SHP77 (cell line): ENCODE measurements at regions not wholly inside any gene's neighbourhood (a gene's known extent, or its start where the extent isn't known, plus 50 kb on each side); places are given as distances from the start of the nearest gene placed in this dataset.

Experiments
- DNase-seq, 2 experiments: peaks; one replicate each; lab custom pipeline; 2025; lab: John Stamatoyannopoulos, UW

DNA sequence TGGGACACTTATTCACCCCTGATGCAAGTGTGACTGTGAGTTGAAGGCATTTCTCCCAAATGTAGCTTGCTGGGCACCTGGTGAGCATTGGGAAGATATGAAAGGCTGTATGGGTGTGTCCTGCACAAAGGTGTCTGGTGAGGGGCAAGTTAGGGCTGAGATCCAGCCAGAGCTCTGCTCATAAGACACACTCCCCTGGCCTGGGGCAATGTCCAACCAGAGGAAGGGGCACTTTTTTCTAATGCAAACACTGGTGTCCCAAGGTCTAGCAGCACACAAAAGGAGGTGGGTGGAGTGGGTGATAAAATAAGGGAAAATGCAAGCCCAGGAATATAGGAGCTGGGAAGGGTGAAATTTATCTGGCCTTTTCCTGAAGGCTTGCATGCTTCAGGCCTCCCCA is 57.0 kb upstream of the TRABD2B start:
- no peak for DNase-seq

DNA sequence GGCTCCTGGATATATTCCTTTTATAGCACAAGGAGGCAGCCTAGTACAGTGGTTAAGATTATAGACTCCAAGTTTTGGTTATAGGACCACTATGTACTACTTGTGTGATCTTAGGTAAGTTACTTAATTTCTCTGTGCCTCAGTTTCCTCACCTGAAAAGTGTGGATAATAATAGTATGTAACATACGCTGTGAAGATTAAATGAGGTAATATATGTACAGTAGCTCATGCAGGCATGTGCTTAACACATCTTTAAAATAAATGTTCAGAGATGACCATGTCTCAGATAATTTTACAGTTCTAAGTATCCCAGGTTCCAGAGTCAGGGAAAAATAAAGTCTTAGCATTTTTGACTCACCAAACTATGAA is 55.7 kb upstream of the TRABD2B start:
- DNase-seq = no peak

DNA sequence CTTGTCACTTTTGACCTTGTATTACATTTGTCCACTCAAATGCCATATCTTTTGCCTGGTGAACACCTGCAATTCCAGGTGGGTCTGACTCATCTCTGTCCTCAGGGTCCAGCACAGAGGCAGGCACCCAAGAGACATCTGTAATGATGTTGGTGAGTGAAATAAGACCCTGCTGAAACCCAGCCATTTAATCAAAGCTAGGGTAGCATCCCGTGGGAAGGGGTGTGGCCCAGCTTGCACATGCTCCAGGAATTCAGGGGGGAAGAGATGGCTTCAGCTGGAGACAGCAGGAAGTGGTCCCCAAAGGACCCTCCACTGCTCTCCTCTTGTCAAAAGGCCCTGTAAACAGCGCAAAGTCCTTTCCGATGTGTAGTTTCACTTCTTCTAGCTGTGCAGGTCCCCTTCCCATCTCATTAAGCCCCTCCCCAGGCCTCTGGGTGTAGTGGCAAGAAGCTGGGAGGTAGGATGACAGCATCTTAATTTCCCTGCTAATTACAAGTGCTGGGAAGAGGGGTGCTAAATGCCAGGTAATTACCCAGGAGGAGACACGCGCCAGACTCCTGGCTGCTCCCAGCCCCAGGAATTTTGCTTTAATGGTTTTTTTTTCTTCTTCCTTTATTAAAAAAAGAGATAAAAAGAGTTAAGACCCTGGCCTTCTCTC is 54.4 kb upstream of the TRABD2B start:
- DNase-seq = no peak

DNA sequence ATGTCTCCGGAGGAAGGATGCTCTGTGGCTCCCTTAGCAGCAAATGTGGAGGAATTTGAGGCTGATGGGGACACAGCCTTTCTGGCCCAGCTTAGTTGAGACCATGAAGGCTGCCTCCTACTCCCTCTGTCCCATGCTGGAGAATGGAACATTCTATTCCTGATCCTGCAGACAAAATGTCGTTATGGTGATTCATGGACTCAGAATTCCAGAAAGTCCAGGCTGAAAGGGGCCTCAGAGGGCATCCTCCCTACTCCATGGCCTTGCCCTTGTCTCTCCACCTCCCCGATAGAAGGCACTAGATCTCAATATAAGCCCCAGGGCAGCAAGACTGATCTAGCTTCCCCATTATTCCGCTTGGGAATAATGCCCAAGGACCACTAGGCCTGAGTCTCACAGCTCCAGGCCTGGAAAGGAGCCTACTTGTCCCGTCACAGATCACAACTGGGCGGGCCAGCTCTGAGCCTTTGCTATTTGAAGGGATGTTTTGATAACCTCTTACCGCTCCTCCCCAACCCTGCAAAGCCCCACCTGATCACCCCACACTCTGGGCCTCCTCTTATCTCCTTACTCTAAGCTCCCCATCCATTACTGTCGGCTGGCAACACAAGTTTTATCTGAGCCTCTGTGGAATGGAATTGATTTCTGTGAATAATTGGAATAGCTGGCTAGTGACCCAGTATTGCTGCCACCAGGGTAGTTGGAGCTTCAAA is 52.8 kb upstream of the TRABD2B start:
- no peak for DNase-seq

DNA sequence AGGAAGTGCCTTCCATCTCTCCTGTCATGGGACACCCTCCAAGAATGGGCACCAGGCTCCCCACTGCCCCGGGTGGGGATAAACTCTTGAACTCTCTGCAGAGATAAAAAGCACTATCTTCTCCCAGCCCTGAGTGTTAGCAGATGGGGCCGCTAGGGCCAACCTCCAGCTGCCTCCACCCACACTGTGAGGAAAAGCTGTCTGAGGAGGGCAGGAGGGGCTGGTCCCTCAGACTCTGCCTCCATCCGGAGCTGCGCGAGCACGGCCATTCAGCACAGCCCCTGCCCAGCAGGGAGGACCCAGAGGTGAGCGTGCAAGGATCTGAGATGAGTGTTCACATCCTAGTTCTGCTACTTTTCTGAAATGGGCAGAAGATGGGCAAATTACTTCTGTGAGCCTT is 51.8 kb upstream of the TRABD2B start:
- DNase-seq = no peak

DNA sequence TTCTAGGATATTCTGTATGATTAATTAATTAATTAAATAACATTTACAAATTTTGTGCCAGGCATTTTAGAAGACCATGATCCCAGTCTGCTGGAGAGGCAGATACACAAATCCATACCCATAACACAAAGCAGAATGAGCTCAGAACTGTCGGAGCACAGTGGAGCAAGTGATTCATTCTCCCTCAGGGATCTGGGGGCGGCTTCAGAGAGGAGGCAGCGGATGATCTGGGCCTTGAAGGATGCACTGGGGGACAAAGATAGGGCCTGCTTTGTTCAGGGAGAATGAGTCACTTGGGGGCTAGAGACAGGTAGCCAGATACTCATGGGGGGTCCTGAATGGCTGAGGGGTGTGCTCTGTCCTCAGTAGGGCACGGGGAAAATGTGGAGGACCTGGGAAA is 50.9 kb upstream of the TRABD2B start:
- no peak for DNase-seq

DNA sequence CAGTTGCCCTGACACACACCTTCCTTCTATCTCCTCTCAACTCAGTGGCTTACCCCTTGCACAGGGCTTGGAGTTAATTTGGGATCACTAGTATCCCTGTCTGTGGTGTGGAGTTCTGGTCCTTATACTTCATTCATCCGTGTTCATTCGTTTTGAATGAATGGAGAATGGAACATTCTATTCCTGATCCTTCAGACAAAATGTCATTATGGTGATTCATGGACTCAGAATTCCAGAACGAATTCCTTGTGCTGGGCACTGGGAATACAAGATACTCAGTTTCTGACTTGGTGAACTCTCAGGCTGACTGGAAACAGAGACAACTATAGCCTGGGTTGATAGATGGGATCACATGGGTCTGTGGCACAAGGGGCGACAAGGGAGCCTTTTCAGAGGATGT is 49.9 kb upstream of the TRABD2B start:
- DNase-seq = no peak
